Naive B cell (primary cell): ENCODE measurements at regions not wholly inside any gene's neighbourhood (a gene's known extent, or its start where the extent isn't known, plus 50 kb on each side); places are given as distances from the start of the nearest gene placed in this dataset.
A peak's percentile ranks its signal among the peaks of the same experiment; 100 is the strongest.

Experiments
- ATAC-seq, 2 donors: fragments of 150-1000 bp; cut with Tn5 transposase; 2 replicates each; pipeline ENCODE4 v1.10.0; 2021; ENCODE audit warnings: low read depth in 2 of 2, mild to moderate bottlenecking in 2 of 2, moderate library complexity in 2 of 2
- DNase-seq: peaks from one replicate; pipeline ENCODE4 v3.0.0; 2022
- H3K27ac Mint-ChIP-seq, 6 donors: one replicate each; pipeline ENCODE4 v1.8.0; 2020 to 2022; ENCODE audit warnings: mild to moderate bottlenecking in 6 of 6, mixed read lengths in 6 of 6, moderate library complexity in 5 of 6, inconsistent platforms in 2 of 6
- H3K27me3 Mint-ChIP-seq, 3 donors: one replicate each; pipeline ENCODE4 v1.8.0; 2021 to 2022; ENCODE audit warnings: mixed read lengths in 3 of 3, mild to moderate bottlenecking in 1 of 3
- H3K36me3 Mint-ChIP-seq, 2 donors: one replicate each; pipeline ENCODE4 v1.8.0; 2020 to 2022; ENCODE audit warnings: mixed read lengths in 2 of 2, inconsistent platforms in 1 of 2, mild to moderate bottlenecking in 1 of 2
- H3K4me1 Mint-ChIP-seq, 3 donors: one replicate each; pipeline ENCODE4 v1.8.0; 2020 to 2022; ENCODE audit warnings: mixed read lengths in 3 of 3, inconsistent platforms in 1 of 3, mild to moderate bottlenecking in 1 of 3, moderate library complexity in 1 of 3
- H3K4me3 Mint-ChIP-seq, 8 donors: one replicate each; pipeline ENCODE4 v1.8.0; 2020 to 2022; ENCODE audit warnings: mild to moderate bottlenecking in 8 of 8, mixed read lengths in 8 of 8, moderate library complexity in 8 of 8, inconsistent platforms in 2 of 8
- H3K9me3 Mint-ChIP-seq, 7 donors: one replicate each; pipeline ENCODE4 v1.8.0; 2020 to 2022; ENCODE audit warnings: mixed read lengths in 7 of 7, mild to moderate bottlenecking in 5 of 7, inconsistent platforms in 2 of 7, moderate library complexity in 1 of 7

DNA sequence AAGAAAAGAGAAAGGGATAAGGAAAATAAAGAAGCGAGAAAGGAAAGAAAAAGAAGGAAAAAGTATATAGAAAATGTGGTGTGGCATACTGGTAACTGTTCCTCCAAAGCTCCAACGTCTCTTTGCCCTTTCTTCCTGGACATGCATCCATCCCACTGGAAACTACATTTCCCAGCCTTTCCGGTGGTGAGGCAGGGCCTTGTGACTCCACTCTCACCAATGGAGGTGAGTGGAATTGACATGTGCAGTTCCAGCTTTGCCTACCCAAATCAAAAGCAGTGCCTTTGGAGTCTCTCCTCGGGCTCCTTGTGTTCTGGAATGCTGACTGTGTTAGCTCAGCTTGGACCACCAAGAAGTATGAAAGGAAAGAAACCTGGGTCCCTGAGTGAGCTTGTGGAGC lies 161.2 kb downstream of the KCNA5 start:
- H3K27ac Mint-ChIP-seq = no peak overlapping the region
- DNase-seq (no peak), ATAC-seq (no peak)
- peaks cover 11 to 22% (median 11%) of the 10 kb centered on the region in 3 donors for H3K27me3 Mint-ChIP-seq
- no peak overlapping the region for H3K4me3 Mint-ChIP-seq
- H3K9me3 Mint-ChIP-seq = peaks cover 0 to 10% (median 0%) of the 10 kb centered on the region in 7 donors
- no peaks in the 10 kb centered on the region for H3K4me1 Mint-ChIP-seq
- H3K36me3 Mint-ChIP-seq = no peaks in the 10 kb centered on the region

GRCh38 chr12:5206401-5207175 lies 162.9 kb downstream of the KCNA5 start:
- Mint-ChIP-seq H3K9me3 (peaks cover 0 to 10% (median 0%) of the 10 kb centered on the region in 7 donors), H3K36me3 (no peaks in the 10 kb centered on the region), H3K4me1 (no peaks in the 10 kb centered on the region), H3K27ac (no peak overlapping the region), H3K4me3 (no peak overlapping the region), H3K27me3 (peaks cover 4 to 33% (median 8%) of the 10 kb centered on the region in 3 donors)
- no peak for ATAC-seq
- DNase-seq = no peak

DNA sequence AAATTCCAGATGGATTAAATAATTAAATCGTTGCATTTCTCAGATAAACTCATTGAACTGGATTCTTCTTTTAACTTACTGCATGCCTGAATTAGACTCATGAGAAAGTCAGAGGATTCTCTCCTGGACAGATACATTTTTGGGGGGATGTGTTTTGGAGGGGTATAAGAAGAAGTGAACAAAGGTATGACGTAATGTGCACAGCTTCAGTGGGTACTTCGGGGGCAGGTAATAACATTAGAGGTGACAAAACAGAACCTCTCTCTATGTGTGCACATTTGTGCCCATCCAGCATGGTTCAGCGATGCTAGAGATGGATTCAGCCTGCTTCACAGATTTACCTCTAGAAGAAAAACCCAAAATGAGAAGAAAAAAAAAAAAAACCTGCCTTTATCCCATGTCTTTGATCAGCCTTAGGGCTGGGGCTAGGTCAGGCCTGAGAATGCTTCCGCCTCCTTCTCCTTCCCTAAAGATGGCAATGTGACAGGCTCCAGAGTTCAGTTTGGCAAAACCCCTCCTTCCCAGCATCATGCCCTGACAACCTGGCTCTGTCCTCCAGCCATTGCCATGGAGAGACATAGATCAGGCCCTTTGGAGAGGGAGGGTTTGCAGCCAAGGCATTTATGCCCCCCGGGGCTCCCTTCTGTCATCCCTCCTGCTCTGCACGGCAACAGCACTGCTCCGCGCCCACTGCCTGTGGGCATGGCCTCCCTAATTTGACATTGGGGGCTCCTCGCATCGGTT lies 166.7 kb downstream of the KCNA5 start:
- ATAC-seq (no peak), DNase-seq (no peak)
- H3K4me3 Mint-ChIP-seq = peak overlapping the region in 1 of 8 donors; percentile 11
- H3K4me1 Mint-ChIP-seq = no peaks in the 10 kb centered on the region
- peaks cover 0 to 1% (median 0%) of the 10 kb centered on the region in 7 donors for H3K9me3 Mint-ChIP-seq
- no peak overlapping the region for H3K27ac Mint-ChIP-seq
- peaks cover 19 to 32% (median 30%) of the 10 kb centered on the region in 3 donors for H3K27me3 Mint-ChIP-seq
- H3K36me3 Mint-ChIP-seq = no peaks in the 10 kb centered on the region

GRCh38 chr12:5210923-5211290 lies 167.2 kb downstream of the KCNA5 start:
- DNase-seq (no peak), ATAC-seq (no peak)
- Mint-ChIP-seq H3K9me3 (no peaks in the 10 kb centered on the region), H3K4me1 (no peaks in the 10 kb centered on the region), H3K27me3 (peaks cover 19 to 33% (median 27%) of the 10 kb centered on the region in 3 donors), H3K27ac (no peak overlapping the region), H3K36me3 (no peaks in the 10 kb centered on the region), H3K4me3 (peak overlapping the region in 1 of 8 donors; percentile 11)

DNA sequence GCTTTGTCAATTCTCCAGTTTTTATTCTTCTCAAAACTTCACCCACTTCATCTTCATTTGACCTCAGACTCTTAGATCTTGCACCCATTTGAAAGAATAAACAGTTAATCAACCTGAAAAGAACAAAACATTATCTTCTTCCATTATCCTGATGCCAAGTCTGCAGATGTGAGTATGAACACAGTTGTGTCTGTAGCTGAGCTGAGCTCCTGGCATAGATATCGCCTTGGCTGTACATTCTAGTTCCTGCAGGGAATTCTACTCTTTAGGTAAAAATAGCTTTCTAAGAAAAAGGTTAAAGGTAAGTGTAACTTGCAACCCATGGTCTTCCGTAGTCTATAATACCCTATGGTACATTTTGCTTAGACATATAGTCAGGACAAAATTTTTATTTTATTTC lies 169.7 kb downstream of the KCNA5 start:
- no peak overlapping the region for H3K4me3 Mint-ChIP-seq
- H3K27ac Mint-ChIP-seq = peak overlapping the region in 1 of 6 donors; percentile 6
- H3K36me3 Mint-ChIP-seq = no peaks in the 10 kb centered on the region
- no peaks in the 10 kb centered on the region for H3K4me1 Mint-ChIP-seq
- no peak for ATAC-seq
- H3K27me3 Mint-ChIP-seq = peaks cover 14 to 33% (median 22%) of the 10 kb centered on the region in 3 donors
- no peak for DNase-seq
- peaks cover 0 to 2% (median 0%) of the 10 kb centered on the region in 7 donors for H3K9me3 Mint-ChIP-seq

DNA sequence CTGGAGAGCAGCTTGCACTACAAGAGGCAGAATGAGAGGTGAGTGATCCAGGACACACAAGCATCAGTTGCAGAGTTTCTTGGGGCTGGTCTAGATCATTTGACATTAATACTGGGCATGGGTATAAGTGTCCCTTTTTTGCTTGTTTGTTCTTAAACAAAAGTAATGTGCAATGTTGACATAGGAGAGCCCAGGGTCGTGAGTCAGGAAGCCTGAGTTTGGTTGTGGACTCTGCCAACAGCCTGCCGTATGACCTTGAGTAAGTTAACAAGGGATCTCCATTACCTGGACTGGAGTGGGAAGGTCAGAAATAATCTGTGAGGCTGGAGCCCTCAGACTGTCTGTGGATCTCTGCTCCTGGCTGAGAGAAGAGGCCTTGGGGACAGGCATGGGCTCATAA lies 170.3 kb downstream of the KCNA5 start:
- H3K4me3 Mint-ChIP-seq = no peak overlapping the region
- peaks cover 0 to 2% (median 0%) of the 10 kb centered on the region in 7 donors for H3K9me3 Mint-ChIP-seq
- H3K4me1 Mint-ChIP-seq = no peaks in the 10 kb centered on the region
- DNase-seq (no peak), ATAC-seq (no peak)
- peaks cover 14 to 33% (median 17%) of the 10 kb centered on the region in 3 donors for H3K27me3 Mint-ChIP-seq
- H3K27ac Mint-ChIP-seq = no peak overlapping the region
- no peaks in the 10 kb centered on the region for H3K36me3 Mint-ChIP-seq

DNA sequence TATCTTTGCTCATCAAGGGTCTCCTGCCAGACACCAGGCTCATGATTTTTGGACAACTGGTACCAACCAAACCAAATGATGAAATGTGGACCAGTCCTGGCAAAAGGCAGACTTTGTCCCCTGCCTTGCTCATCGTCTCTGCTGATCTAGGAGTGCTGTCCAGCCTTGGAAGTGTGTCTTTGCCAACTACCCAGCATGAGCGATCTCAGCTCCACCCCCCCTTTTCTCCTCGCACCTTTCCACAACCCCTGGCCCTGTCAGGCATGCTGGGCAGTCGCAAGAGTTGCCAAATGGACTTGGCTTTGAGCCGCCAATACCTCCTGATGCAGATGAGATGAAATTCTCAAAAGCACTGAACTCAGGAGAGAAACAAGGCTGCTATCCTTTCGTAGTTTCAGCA lies 174.3 kb downstream of the KCNA5 start:
- ATAC-seq (no peak), DNase-seq (no peak)
- H3K4me1 Mint-ChIP-seq = no peaks in the 10 kb centered on the region
- peaks cover 4 to 41% (median 19%) of the 10 kb centered on the region in 3 donors for H3K27me3 Mint-ChIP-seq
- no peak overlapping the region for H3K27ac Mint-ChIP-seq
- no peaks in the 10 kb centered on the region for H3K36me3 Mint-ChIP-seq
- H3K9me3 Mint-ChIP-seq = peaks cover 0 to 2% (median 0%) of the 10 kb centered on the region in 7 donors
- H3K4me3 Mint-ChIP-seq = no peak overlapping the region

DNA sequence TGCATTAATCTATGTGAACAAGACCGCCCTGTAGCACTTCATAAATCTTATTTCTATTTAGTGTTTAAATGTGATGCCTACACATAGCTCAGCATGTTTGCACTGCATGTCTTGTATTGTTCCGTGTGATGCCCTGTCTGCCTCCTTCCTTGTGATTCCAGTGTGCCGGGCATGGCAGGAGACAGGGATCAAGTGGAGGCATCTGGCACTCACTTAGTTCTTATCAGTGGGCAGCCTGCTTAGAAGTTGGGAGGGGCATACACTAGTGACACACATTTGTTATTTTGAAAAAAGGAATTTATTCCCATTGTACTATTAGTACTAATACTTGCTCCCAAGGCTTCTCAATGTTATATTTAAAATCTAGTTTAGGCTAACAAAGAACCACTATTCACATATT lies 176.4 kb downstream of the KCNA5 start:
- no peaks in the 10 kb centered on the region for H3K4me1 Mint-ChIP-seq
- ATAC-seq = no peak
- H3K27ac Mint-ChIP-seq = no peak overlapping the region
- no peak overlapping the region for H3K4me3 Mint-ChIP-seq
- H3K9me3 Mint-ChIP-seq = peaks cover 0 to 2% (median 0%) of the 10 kb centered on the region in 7 donors
- DNase-seq = no peak
- peaks cover 9 to 32% (median 11%) of the 10 kb centered on the region in 3 donors for H3K27me3 Mint-ChIP-seq
- H3K36me3 Mint-ChIP-seq = no peaks in the 10 kb centered on the region

GRCh38 chr12:5220835-5221234 lies 177.2 kb downstream of the KCNA5 start:
- Mint-ChIP-seq H3K4me1 (no peaks in the 10 kb centered on the region), H3K36me3 (no peaks in the 10 kb centered on the region), H3K27me3 (peaks cover 7 to 29% (median 16%) of the 10 kb centered on the region in 3 donors), H3K27ac (peak overlapping the region in 1 of 6 donors; percentile 11), H3K9me3 (peaks cover 0 to 5% (median 0%) of the 10 kb centered on the region in 7 donors), H3K4me3 (no peak overlapping the region)
- no peak for DNase-seq
- no peak for ATAC-seq

DNA sequence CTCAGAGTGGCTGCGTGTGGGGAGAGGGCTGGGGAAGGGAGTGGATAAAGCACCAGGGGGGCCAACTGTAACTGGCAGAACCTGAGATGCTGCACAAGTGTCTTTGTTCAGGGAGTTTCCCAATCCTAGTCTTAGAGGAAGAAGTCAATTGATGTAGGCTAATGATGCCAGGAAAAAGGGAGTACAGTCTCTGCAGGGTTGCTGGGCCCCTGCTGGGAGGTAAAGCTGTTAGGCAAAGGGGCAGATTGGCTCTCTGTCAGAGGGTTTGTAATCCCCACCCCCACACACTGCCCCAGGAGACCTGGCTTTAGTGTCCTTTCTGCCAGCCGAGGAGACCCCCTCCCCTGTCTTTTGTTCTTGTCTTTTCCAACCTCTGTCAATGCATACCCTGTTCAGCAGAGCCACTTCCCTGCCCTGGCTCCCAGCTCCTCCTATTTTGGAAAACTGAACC lies 178.4 kb downstream of the KCNA5 start:
- H3K27ac Mint-ChIP-seq = no peak overlapping the region
- H3K27me3 Mint-ChIP-seq = peaks cover 7 to 29% (median 16%) of the 10 kb centered on the region in 3 donors
- DNase-seq (no peak), ATAC-seq (no peak)
- no peak overlapping the region for H3K4me3 Mint-ChIP-seq
- peaks cover 0 to 5% (median 2%) of the 10 kb centered on the region in 7 donors for H3K9me3 Mint-ChIP-seq
- no peaks in the 10 kb centered on the region for H3K4me1 Mint-ChIP-seq
- no peaks in the 10 kb centered on the region for H3K36me3 Mint-ChIP-seq

DNA sequence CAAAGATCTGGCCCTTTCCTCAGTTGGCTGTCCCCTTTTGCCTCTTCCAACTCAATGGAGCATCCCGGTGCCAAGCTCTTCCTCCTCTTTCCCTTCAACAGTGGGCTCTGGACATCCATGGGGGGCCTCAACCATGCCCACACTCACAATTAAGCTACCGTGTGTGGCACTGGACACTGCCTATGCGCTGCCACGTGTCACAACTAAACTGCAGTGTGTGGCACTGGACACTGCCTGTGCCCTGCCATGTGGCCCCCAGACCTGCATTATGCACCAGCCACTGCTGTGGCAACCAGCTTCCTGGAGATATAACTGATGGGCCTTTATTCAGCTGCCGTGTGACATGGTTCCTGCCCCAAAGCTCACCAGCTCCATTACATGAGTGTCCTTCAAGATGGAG lies 179.1 kb downstream of the KCNA5 start:
- Mint-ChIP-seq H3K27ac (no peak overlapping the region), H3K36me3 (no peaks in the 10 kb centered on the region), H3K27me3 (peaks cover 7 to 29% (median 16%) of the 10 kb centered on the region in 3 donors), H3K4me3 (no peak overlapping the region), H3K9me3 (peaks cover 0 to 9% (median 0%) of the 10 kb centered on the region in 7 donors), H3K4me1 (no peaks in the 10 kb centered on the region)
- DNase-seq = no peak
- no peak for ATAC-seq

GRCh38 chr12:5223881-5224280 lies 180.2 kb downstream of the KCNA5 start:
- Mint-ChIP-seq H3K36me3 (no peaks in the 10 kb centered on the region), H3K4me3 (no peak overlapping the region), H3K4me1 (no peaks in the 10 kb centered on the region), H3K9me3 (peaks cover 2 to 19% (median 5%) of the 10 kb centered on the region in 7 donors), H3K27me3 (peaks cover 11 to 29% (median 16%) of the 10 kb centered on the region in 3 donors), H3K27ac (no peak overlapping the region)
- DNase-seq (no peak), ATAC-seq (no peak)

DNA sequence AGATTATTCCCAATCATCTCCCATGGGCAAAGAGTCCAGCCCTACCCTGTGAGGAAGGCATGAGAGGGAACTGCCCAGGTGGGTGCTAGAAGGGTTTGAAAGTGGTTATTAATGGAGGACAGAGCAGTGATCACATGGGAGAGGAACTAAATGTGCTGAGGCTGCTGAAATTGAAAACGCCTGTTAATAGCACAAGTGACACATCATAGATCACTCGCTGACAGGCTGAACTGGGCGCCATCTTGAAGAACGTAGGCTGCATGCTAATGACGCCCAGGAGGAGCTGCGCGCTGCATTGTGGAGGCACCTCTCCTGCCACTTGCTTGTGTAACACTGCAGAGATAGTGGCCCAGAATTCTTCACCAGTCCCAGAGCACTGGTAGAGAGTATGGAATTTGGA lies 182.9 kb downstream of the KCNA5 start:
- Mint-ChIP-seq H3K4me1 (no peaks in the 10 kb centered on the region), H3K27me3 (peaks cover 11 to 20% (median 16%) of the 10 kb centered on the region in 3 donors), H3K4me3 (no peak overlapping the region), H3K9me3 (peaks cover 2 to 24% (median 6%) of the 10 kb centered on the region in 7 donors), H3K36me3 (no peaks in the 10 kb centered on the region), H3K27ac (peak overlapping the region in 1 of 6 donors; percentile 22)
- ATAC-seq (no peak), DNase-seq (no peak)
